SK-N-SH (cell line): ENCODE measurements at regions not wholly inside any gene's neighbourhood (a gene's known extent, or its start where the extent isn't known, plus 50 kb on each side); places are given as distances from the start of the nearest gene placed in this dataset.

Experiments
- CTCF ChIP-seq: fragments of 200-600 bp; sonication (generic); IDR thresholded peaks from 2 replicates; pipeline ENCODE4 v1.6.1; 2017; ENCODE audit warnings: antibody characterized with exemption, mild to moderate bottlenecking, moderate library complexity
- FOXM1 ChIP-seq: IDR thresholded peaks from 2 replicates; pipeline ENCODE4 v1.4.0; 2012; ENCODE audit warnings: low read depth, mild to moderate bottlenecking
- GABPA ChIP-seq: IDR thresholded peaks from 2 replicates; pipeline ENCODE4 v1.4.0; 2012; ENCODE audit warnings: low read depth, mild to moderate bottlenecking
- GATA2 ChIP-seq: sonication (generic); formaldehyde crosslinking; IDR thresholded peaks from 2 replicates; pipeline ENCODE4 v1.5.0; 2020; ENCODE audit warnings: mild to moderate bottlenecking, missing genetic modification reagents
- JUND ChIP-seq: IDR thresholded peaks from 2 replicates; pipeline ENCODE4 v1.4.0; 2012
- MAX ChIP-seq: IDR thresholded peaks from 2 replicates; pipeline ENCODE4 v1.4.0; 2012; ENCODE audit warnings: low read depth
- NRF1 ChIP-seq: IDR thresholded peaks from 2 replicates; pipeline ENCODE4 v1.6.1; 2012; ENCODE audit warnings: low read depth, mild to moderate bottlenecking, low read length
- RAD21 ChIP-seq: IDR thresholded peaks from 2 replicates; pipeline ENCODE4 v1.6.1; 2012; ENCODE audit warnings: mild to moderate bottlenecking, low read length
- TF ChIP-seq, protein P1 (sequence below): IDR thresholded peaks from 2 replicates; pipeline ENCODE4 v1.4.0; 2012; ENCODE audit warnings: low read depth, borderline replicate concordance

- no peak for TF ChIP-seq NRF1
- TF ChIP-seq, protein P1, sequence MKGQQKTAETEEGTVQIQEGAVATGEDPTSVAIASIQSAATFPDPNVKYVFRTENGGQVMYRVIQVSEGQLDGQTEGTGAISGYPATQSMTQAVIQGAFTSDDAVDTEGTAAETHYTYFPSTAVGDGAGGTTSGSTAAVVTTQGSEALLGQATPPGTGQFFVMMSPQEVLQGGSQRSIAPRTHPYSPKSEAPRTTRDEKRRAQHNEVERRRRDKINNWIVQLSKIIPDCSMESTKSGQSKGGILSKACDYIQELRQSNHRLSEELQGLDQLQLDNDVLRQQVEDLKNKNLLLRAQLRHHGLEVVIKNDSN = no peak
- no peak for TF ChIP-seq GABPA
- TF ChIP-seq CTCF = no peak
- no peak for TF ChIP-seq MAX
- no peak for TF ChIP-seq GATA2 (CRISPR knock-in tag)
- TF ChIP-seq FOXM1 = no peak
- no peak for TF ChIP-seq RAD21
- no peak for TF ChIP-seq JUND
These were observed 114.9 kb upstream of the RAB27B start for GRCh38 chr18:54713386-54713785.
